AG09309 (cell line): ENCODE measurements at regions not wholly inside any gene's neighbourhood (a gene's known extent, or its start where the extent isn't known, plus 50 kb on each side); places are given as distances from the start of the nearest gene placed in this dataset.

Experiments
- DNase-seq: peaks from one replicate; pipeline ENCODE4 v3.0.0-alpha.2; 2010; ENCODE audit warnings: low read depth
- H3K4me3 ChIP-seq: 2 replicates; pipeline ENCODE4 v1.5.1; 2011; ENCODE audit warnings: mild to moderate bottlenecking, low read depth, low read length, moderate library complexity; ENCODE audit not compliant: control insufficient read depth
- TF ChIP-seq, protein P1 (sequence below): IDR thresholded peaks from 2 replicates; pipeline ENCODE4 v1.5.1; 2011; ENCODE audit warnings: mild to moderate bottlenecking, low read depth, low read length, inconsistent platforms; ENCODE audit not compliant: insufficient read depth, control insufficient read depth; ENCODE audit errors: missing control alignments

DNA sequence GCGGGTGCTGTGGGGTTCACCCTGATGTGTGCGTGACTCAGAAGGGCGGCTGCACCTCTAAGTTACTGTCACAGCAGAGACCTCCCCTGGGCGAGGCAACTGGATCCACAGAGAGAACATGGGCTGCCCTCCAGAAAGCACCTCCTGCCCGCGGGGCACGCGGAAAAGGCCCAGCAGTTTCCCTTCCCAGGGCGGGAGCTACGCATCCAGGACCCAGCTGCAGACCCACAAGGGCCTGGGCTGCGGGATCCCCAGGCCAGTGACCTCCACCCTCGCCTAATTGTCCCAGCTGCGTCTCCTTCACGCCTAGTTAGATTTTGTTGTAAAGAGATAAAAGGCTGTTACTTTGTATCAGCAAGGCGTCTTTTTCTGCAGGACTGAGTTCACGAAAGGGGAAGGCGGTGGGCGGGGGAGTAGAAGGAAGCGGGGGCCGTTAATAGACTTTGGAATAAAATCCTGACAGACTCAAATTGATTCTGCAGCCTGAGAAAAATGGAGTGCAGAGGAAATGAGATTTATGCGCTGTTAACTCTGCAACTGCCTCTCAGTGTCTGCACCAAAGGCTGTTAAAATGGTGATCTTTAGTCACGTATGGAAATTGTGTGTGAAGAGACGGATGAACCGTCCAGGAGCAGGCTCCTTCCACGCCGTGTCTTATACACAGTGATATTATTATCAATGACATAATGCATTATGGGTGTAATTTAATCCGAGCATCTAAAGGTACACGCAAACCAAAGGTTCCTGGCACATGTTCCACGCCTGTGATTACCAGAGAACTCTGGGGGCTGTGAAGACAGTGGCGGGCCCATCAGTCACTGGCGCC, 65.9 kb upstream of the FBRSL1 start:
- TF ChIP-seq, protein P1, sequence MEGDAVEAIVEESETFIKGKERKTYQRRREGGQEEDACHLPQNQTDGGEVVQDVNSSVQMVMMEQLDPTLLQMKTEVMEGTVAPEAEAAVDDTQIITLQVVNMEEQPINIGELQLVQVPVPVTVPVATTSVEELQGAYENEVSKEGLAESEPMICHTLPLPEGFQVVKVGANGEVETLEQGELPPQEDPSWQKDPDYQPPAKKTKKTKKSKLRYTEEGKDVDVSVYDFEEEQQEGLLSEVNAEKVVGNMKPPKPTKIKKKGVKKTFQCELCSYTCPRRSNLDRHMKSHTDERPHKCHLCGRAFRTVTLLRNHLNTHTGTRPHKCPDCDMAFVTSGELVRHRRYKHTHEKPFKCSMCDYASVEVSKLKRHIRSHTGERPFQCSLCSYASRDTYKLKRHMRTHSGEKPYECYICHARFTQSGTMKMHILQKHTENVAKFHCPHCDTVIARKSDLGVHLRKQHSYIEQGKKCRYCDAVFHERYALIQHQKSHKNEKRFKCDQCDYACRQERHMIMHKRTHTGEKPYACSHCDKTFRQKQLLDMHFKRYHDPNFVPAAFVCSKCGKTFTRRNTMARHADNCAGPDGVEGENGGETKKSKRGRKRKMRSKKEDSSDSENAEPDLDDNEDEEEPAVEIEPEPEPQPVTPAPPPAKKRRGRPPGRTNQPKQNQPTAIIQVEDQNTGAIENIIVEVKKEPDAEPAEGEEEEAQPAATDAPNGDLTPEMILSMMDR, result no peak
- H3K4me3 ChIP-seq, result no peak overlapping the region
- DNase-seq, result no peak

DNA sequence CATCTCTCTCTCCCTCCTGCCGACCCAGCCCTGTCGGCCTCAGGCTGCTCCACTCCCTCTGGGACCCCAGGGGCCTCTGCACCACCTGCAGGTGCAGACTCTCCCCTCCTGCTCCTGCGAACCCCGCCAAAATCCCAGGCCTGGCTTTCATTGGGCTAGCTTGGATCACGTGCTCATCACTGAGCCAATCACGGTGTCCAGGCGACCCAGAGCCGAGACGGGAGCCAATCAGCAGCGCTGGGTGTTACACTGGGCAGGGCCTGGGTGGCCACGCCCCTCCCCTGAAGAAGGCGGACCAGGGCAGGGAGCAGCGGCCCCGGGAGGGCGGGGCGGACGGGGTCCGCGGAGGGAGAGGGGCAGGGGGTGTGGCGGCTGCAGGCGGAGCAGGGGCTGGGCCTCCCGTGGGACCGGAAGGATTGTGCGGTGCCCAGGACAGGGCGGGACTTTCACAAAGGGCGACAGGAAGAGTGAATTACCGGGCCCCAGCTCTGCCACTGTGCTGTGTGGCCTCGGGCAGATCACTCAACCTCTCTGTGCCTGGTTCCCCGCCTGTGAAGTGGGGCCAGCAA, 66.6 kb upstream of the FBRSL1 start:
- H3K4me3 ChIP-seq, result no peak overlapping the region
- no peak for DNase-seq
- TF ChIP-seq, protein P1, result no peak

DNA sequence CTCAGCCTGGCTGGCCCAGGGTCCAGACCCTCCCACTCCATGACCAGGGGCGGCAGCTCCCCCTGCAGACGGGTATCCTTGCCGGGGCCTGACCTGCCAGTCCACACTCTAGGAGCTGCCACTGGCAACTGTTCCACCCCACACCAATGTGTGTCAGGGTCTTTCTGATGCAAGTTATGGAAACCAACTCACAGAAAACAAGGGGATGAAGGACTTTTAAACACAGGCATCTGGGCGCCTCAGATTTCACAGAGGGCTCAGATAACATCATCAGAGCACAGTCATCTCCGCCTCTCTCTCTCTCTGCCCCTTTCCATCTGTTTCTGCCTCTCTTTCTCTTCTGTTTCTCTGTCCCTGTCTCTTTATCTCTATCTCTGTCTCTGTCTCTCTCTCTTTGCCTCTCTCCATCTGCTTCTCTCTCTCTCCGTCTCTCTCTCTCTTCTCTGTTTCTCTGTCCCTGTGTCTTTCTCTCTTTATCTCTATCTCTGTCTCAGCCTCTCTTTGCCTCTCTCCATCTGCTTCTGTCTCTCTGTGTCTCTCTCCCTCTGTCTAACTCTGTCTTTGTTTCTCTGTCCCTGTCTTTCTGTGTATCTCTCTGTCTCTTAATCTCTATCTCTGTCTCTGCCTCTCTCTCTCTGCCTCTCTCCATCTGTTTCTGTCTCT, 67.4 kb upstream of the FBRSL1 start:
- TF ChIP-seq, protein P1, result peak; percentile 9
- no peak overlapping the region for H3K4me3 ChIP-seq
- no peak for DNase-seq

DNA sequence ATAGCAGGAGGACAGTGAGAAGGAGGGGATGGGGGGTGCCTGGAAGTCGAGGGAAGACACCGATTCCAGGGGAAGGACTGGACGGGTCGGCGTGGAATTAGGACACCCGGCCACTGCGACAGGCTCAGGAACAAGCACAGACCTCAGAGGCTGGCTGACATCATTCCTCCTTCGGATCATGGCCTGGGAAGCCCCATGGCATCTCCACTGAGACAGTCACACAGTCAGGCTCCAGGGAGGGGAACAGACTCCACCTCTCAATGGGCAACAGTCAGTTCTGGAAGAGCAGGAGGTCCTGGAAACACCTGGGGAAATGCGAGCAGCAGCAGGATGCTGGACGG, 67.9 kb upstream of the FBRSL1 start:
- TF ChIP-seq, protein P1, result no peak

DNA sequence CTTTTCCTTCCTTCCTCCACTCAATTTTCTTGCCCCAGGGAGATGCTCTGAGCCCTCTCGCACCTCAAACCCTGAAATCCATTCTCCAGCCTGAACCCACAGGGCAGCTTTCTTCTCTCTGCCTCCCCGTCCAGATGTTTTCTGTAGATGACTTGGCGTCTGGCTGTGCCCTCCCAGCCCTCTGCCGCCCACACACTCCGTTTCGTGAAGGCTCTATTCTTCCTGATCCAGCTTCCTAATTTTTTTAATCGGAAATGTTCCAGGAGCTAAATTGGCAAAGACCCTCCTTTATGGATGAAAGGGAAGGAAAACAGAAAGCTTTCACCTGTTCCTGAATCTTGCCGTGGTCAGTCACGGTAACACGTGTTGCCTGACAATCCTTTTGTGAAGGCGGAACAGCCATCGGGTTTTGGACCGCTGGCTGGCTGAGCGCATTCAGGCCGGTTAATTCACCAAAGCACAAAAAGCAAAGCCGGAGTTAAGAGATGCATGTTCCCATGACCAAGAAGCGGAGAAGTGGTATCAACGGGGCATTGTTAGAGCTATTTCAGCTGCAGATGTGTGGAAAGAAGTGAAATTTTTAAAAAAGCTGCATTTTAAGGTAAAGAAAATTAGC, 70.2 kb upstream of the FBRSL1 start:
- no peak overlapping the region for H3K4me3 ChIP-seq
- no peak for DNase-seq
- TF ChIP-seq, protein P1, result no peak

More for the DNA sequence above, 67.9 kb upstream of the FBRSL1 start:
- H3K4me3 ChIP-seq, result no peak overlapping the region
- DNase-seq, result no peak

DNA sequence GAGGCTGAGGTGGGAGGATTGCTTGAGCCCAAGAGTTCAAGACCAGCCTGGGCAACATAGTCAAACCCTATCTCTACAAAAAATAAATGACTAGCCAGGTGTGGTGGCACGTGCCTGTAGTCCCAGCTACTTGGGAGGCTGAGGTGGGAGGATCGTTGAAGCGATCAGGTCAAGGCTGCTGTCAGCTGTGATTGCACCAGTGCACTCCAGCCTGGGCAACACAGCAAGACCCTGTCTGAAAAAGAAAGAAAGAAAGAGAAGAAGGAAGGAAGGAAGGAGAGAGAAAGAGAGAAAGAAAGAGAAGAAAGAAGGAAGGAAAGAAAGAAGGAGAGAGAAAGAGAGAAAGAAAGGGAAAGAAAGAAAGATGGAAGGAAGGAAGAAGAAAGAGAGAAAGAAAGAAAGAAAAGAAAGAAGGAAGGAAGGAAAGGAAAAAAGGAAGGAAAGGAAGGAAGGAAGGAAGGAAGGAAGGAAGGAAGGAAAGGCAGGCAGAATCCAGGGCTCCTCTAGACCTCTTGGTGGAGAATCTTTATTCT, 71.5 kb upstream of the FBRSL1 start:
- H3K4me3 ChIP-seq, result no peak overlapping the region

More for the DNA sequence above, 71.5 kb upstream of the FBRSL1 start:
- TF ChIP-seq, protein P1, result no peak
- no peak for DNase-seq
